ENCODE measurements at regions not wholly inside any gene's neighbourhood (a gene's known extent, or its start where the extent isn't known, plus 50 kb on each side); places are given as distances from the start of the nearest gene placed in this dataset.

DNA sequence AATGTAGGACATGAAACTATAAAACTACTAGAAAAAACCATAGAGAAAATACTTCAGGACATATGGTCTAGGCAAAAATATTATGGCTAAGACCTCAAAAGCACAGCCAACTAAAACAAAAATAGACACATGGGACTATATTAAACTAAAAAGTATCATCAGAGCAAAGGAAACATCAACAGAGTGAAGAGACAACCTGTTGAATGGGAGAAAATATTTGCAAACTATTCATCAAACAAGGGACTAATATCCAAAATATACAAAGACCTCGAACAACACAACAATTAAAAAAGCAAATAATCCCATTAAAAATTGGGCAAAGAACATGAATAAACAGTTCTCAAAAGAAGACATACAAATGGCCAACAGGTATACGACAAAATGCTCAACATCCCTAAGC is 210.9 kb downstream of the PCSK1 start:
- TF ChIP-seq POLR2A (IDR thresholded peaks at IDR 0.05) (no peak), CTCF (IDR thresholded peaks at IDR 0.05) (no peak), POLR2AphosphoS5 (IDR thresholded peaks at IDR 0.05) (no peak), EP300 (IDR thresholded peaks at IDR 0.05) (no peak)
- no peak overlapping the region for H3K27ac ChIP-seq
- no peak for ATAC-seq (ENCODE audit: low FRiP score in 2 of 2)
- WGBS, 2 donors, result 82 to 86% methylated on average over 2 of the region's 2 CpGs
- H3K4me3 ChIP-seq, result no peak overlapping the region
- no peaks in the 10 kb centered on the region for H3K36me3 ChIP-seq
- no peaks in the 10 kb centered on the region for H3K9me3 ChIP-seq
- no peaks in the 10 kb centered on the region for H3K4me1 ChIP-seq
- DNase-seq, result no peak
- H3K27me3 ChIP-seq, result no peaks in the 10 kb centered on the region

- Histone ChIP-seq H3K4me3 (no peak overlapping the region), H3K27ac (no peak overlapping the region), H3K27me3 (no peaks in the 10 kb centered on the region), H3K4me1 (no peaks in the 10 kb centered on the region), H3K9me3 (no peaks in the 10 kb centered on the region), H3K36me3 (no peaks in the 10 kb centered on the region)
- TF ChIP-seq EP300 (IDR thresholded peaks at IDR 0.05), result no peak
- TF ChIP-seq POLR2A (IDR thresholded peaks at IDR 0.05), result no peak
- TF ChIP-seq POLR2AphosphoS5 (IDR thresholded peaks at IDR 0.05), result no peak
- TF ChIP-seq CTCF (IDR thresholded peaks at IDR 0.05), result no peak
- DNase-seq (no peak), ATAC-seq (ENCODE audit: low FRiP score in 2 of 2) (no peak)
- WGBS, 2 donors, result 77 to 82% methylated on average over 4 of the region's 4 CpGs
Measured at GRCh38 chr5:96220610-96221390, 212.2 kb downstream of the PCSK1 start.

DNA sequence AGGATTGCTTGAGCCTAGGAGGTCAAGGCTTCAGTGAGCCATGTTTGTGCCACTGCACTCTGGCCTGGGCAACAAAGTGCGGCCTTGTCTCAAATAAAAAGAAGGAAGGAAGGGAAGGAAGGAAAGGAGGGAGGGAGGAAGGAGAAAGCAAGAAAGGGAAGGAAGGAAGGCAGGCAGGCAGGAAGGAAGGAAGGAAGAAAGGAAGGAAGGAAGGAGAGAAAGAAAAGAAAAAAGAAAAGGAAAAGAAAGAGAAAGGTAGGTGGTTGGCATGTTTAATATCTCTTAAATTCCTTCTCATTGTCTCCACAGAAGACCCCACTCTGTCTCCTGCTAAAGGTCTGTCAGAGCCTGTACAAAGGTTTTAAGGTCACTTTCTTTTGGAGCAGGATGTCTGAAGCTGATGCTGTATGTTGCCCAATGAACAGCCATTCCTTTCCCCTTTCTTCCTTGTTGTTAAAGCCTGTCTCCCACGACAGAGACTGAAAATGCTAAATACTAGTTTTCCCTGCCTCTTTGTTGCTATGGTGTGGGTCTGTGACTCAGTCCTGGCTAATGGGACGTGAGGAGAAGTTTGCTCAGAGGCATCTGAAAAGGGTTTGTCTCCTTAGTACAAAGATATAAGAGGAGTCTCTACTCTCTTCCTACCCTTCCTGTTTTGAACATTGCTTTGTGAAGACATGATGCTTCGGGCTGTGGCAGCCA is 213.3 kb downstream of the PCSK1 start:
- TF ChIP-seq CTCF (IDR thresholded peaks at IDR 0.05), result no peak
- no peak for TF ChIP-seq POLR2AphosphoS5 (IDR thresholded peaks at IDR 0.05)
- no peak for TF ChIP-seq EP300 (IDR thresholded peaks at IDR 0.05)
- no peak for TF ChIP-seq POLR2A (IDR thresholded peaks at IDR 0.05)
- WGBS, 2 donors, result 77 to 84% methylated on average over 4 of the region's 4 CpGs
- no peak overlapping the region for H3K27ac ChIP-seq

DNA sequence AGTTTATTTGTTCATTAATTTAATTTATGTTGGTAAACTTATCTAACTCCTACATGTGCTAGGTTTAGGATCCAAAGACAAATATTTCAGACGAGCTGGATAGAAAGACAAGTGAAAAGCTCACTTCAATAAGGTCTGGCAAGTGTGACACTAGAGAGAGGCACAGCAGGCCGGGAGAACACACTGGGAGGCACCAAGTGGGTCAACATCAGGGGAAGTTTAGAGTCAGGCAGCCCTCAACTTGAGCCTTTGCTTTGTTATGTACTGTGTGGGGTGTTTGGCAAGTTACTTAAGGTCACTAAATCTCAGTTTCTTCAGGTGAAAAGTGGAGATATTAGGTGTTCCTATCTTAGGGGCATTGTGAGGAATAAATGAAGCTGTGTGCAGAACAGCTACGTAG is 214.4 kb downstream of the PCSK1 start:
- TF ChIP-seq EP300 (IDR thresholded peaks at IDR 0.05) (no peak), POLR2A (IDR thresholded peaks at IDR 0.05) (no peak), POLR2AphosphoS5 (IDR thresholded peaks at IDR 0.05) (no peak), CTCF (IDR thresholded peaks at IDR 0.05) (no peak)
- WGBS, 2 donors, result 67 to 74% methylated on average over 3 of the region's 3 CpGs
- ATAC-seq (ENCODE audit: low FRiP score in 2 of 2), result peak in 1 of 2 donors; percentile 40
- DNase-seq, result no peak
- Histone ChIP-seq H3K4me3 (no peak overlapping the region), H3K27ac (no peak overlapping the region), H3K27me3 (no peaks in the 10 kb centered on the region), H3K9me3 (no peaks in the 10 kb centered on the region), H3K36me3 (no peaks in the 10 kb centered on the region), H3K4me1 (peaks cover 0 to 7% (median 0%) of the 10 kb centered on the region in 4 donors)

More for the DNA sequence above, 213.3 kb downstream of the PCSK1 start:
- Histone ChIP-seq H3K9me3 (no peaks in the 10 kb centered on the region), H3K4me3 (no peak overlapping the region), H3K4me1 (peaks cover 0 to 7% (median 0%) of the 10 kb centered on the region in 4 donors), H3K36me3 (no peaks in the 10 kb centered on the region), H3K27me3 (no peaks in the 10 kb centered on the region)
- DNase-seq (no peak), ATAC-seq (ENCODE audit: low FRiP score in 2 of 2) (no peak)
